Prostate gland (tissue), 2 donors: ENCODE measurements at regions not wholly inside any gene's neighbourhood (a gene's known extent, or its start where the extent isn't known, plus 50 kb on each side); places are given as distances from the start of the nearest gene placed in this dataset.

Source experiments
- POLR2A ChIP-seq: fragments of 450-650 bp; IDR thresholded peaks from one replicate; pipeline ENCODE4 v1.6.1; 2016; ENCODE audit warnings: antibody characterized with exemption, mild to moderate bottlenecking
- POLR2AphosphoS5 ChIP-seq: sonication (generic); formaldehyde crosslinking; IDR thresholded peaks from one replicate; pipeline ENCODE4 v1.6.1; 2017; ENCODE audit warnings: antibody characterized with exemption
- TF ChIP-seq, protein P1 (sequence below), 4 experiments: fragments of 200-600 bp in 2 of 4; fragments of 450-650 bp in 2 of 4; sonication (generic) in 2 of 4; IDR thresholded peaks; 1 replicate in 3 of 4; 2 replicates in 1 of 4; pipeline ENCODE4 v1.5.1; 2016 to 2019; ENCODE audit warnings: antibody characterized with exemption in 4 of 4, mild to moderate bottlenecking in 2 of 4, moderate library complexity in 2 of 4

DNA sequence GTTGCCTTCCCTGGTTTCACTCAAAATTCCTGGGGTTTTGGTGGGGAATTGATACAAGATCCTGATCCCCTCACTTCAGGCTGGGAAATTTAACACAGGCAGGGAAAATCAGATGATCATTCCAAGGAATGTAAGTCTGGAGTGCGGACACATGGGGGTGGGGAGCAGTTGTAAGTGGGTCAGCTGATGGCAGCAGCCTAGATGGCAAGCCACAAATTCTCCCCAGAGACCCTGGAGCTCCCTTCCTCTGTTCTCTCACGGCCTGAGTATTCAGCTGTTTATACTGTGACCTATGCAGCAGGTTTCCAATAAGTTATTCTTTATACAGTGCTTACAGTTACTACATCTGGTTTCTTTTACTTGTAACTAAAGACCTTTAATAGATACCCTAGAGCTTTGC lies 144.9 kb downstream of the SH3BGRL2 start:
- TF ChIP-seq, protein P1, sequence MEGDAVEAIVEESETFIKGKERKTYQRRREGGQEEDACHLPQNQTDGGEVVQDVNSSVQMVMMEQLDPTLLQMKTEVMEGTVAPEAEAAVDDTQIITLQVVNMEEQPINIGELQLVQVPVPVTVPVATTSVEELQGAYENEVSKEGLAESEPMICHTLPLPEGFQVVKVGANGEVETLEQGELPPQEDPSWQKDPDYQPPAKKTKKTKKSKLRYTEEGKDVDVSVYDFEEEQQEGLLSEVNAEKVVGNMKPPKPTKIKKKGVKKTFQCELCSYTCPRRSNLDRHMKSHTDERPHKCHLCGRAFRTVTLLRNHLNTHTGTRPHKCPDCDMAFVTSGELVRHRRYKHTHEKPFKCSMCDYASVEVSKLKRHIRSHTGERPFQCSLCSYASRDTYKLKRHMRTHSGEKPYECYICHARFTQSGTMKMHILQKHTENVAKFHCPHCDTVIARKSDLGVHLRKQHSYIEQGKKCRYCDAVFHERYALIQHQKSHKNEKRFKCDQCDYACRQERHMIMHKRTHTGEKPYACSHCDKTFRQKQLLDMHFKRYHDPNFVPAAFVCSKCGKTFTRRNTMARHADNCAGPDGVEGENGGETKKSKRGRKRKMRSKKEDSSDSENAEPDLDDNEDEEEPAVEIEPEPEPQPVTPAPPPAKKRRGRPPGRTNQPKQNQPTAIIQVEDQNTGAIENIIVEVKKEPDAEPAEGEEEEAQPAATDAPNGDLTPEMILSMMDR (IDR thresholded peaks at IDR 0.05), result no peak
- no peak for TF ChIP-seq POLR2A
- TF ChIP-seq POLR2AphosphoS5, result no peak
